ENCODE measurements at regions not wholly inside any gene's neighbourhood (a gene's known extent, or its start where the extent isn't known, plus 50 kb on each side); places are given as distances from the start of the nearest gene placed in this dataset.

GRCh38 chr6:4347877-4348276, 212.5 kb upstream of the ECI2 start:
- Histone ChIP-seq H3K4me3 (ENCODE audit: low read length in 2 of 2) (no peak overlapping the region), H3K4me1 (ENCODE audit: control insufficient read depth, insufficient read depth, low read length) (peaks cover 36% of the 10 kb centered on the region), H3K9ac (ENCODE audit: low read length in 2 of 2) (no peak overlapping the region), H3K9me3 (ENCODE audit: control insufficient read depth in 2 of 2, low read length in 2 of 2) (no peaks in the 10 kb centered on the region), H3K27ac (ENCODE audit: low read length) (peak overlapping the region; percentile 80), H3K36me3 (ENCODE audit: control insufficient read depth in 2 of 2, insufficient read depth in 2 of 2, low read length in 2 of 2) (no peaks in the 10 kb centered on the region), H3K27me3 (ENCODE audit: control insufficient read depth in 1 of 2, insufficient read depth in 2 of 2, low read length in 2 of 2) (no peaks in the 10 kb centered on the region)

- Histone ChIP-seq H3K4me3 (ENCODE audit: low read length in 2 of 2) (no peak overlapping the region), H3K27ac (ENCODE audit: low read length) (no peak overlapping the region), H3K36me3 (ENCODE audit: control insufficient read depth in 2 of 2, insufficient read depth in 2 of 2, low read length in 2 of 2) (no peaks in the 10 kb centered on the region), H3K9ac (ENCODE audit: low read length in 2 of 2) (no peak overlapping the region), H3K9me3 (ENCODE audit: control insufficient read depth in 2 of 2, low read length in 2 of 2) (no peaks in the 10 kb centered on the region), H3K4me1 (ENCODE audit: control insufficient read depth, insufficient read depth, low read length) (peaks cover 28% of the 10 kb centered on the region), H3K27me3 (ENCODE audit: control insufficient read depth in 1 of 2, insufficient read depth in 2 of 2, low read length in 2 of 2) (no peaks in the 10 kb centered on the region)
These were observed 211.4 kb upstream of the ECI2 start for GRCh38 chr6:4346659-4347333.

- H3K4me1 ChIP-seq (ENCODE audit: control insufficient read depth, insufficient read depth, low read length) = peaks cover 16% of the 10 kb centered on the region
- no peaks in the 10 kb centered on the region for H3K27me3 ChIP-seq (ENCODE audit: control insufficient read depth in 1 of 2, insufficient read depth in 2 of 2, low read length in 2 of 2)
- H3K9ac ChIP-seq (ENCODE audit: low read length in 2 of 2) = no peak overlapping the region
- H3K36me3 ChIP-seq (ENCODE audit: control insufficient read depth in 2 of 2, insufficient read depth in 2 of 2, low read length in 2 of 2) = no peaks in the 10 kb centered on the region
- no peak overlapping the region for H3K4me3 ChIP-seq (ENCODE audit: low read length in 2 of 2)
- H3K27ac ChIP-seq (ENCODE audit: low read length) = no peak overlapping the region
- H3K9me3 ChIP-seq (ENCODE audit: control insufficient read depth in 2 of 2, low read length in 2 of 2) = no peaks in the 10 kb centered on the region
These were observed 210.2 kb upstream of the ECI2 start for GRCh38 chr6:4345543-4345942.

GRCh38 chr6:4344317-4344899, 209.0 kb upstream of the ECI2 start:
- Histone ChIP-seq H3K27ac (ENCODE audit: low read length) (no peak overlapping the region), H3K4me1 (ENCODE audit: control insufficient read depth, insufficient read depth, low read length) (peaks cover 12% of the 10 kb centered on the region), H3K27me3 (ENCODE audit: control insufficient read depth in 1 of 2, insufficient read depth in 2 of 2, low read length in 2 of 2) (no peaks in the 10 kb centered on the region), H3K36me3 (ENCODE audit: control insufficient read depth in 2 of 2, insufficient read depth in 2 of 2, low read length in 2 of 2) (no peaks in the 10 kb centered on the region), H3K9ac (ENCODE audit: low read length in 2 of 2) (no peak overlapping the region), H3K4me3 (ENCODE audit: low read length in 2 of 2) (no peak overlapping the region), H3K9me3 (ENCODE audit: control insufficient read depth in 2 of 2, low read length in 2 of 2) (no peaks in the 10 kb centered on the region)

- Histone ChIP-seq H3K27ac (ENCODE audit: low read length) (no peak overlapping the region), H3K4me3 (ENCODE audit: low read length in 2 of 2) (no peak overlapping the region), H3K4me1 (ENCODE audit: control insufficient read depth, insufficient read depth, low read length) (peaks cover under 1% of the 10 kb centered on the region), H3K9me3 (ENCODE audit: control insufficient read depth in 2 of 2, low read length in 2 of 2) (no peaks in the 10 kb centered on the region), H3K27me3 (ENCODE audit: control insufficient read depth in 1 of 2, insufficient read depth in 2 of 2, low read length in 2 of 2) (no peaks in the 10 kb centered on the region), H3K9ac (ENCODE audit: low read length in 2 of 2) (no peak overlapping the region), H3K36me3 (ENCODE audit: control insufficient read depth in 2 of 2, insufficient read depth in 2 of 2, low read length in 2 of 2) (no peaks in the 10 kb centered on the region)
These were observed 207.2 kb upstream of the ECI2 start for GRCh38 chr6:4342407-4343137.

- Histone ChIP-seq H3K4me1 (ENCODE audit: control insufficient read depth, insufficient read depth, low read length) (no peaks in the 10 kb centered on the region), H3K27ac (ENCODE audit: low read length) (no peak overlapping the region), H3K9me3 (ENCODE audit: control insufficient read depth in 2 of 2, low read length in 2 of 2) (no peaks in the 10 kb centered on the region), H3K4me3 (ENCODE audit: low read length in 2 of 2) (no peak overlapping the region), H3K27me3 (ENCODE audit: control insufficient read depth in 1 of 2, insufficient read depth in 2 of 2, low read length in 2 of 2) (no peaks in the 10 kb centered on the region), H3K36me3 (ENCODE audit: control insufficient read depth in 2 of 2, insufficient read depth in 2 of 2, low read length in 2 of 2) (no peaks in the 10 kb centered on the region), H3K9ac (ENCODE audit: low read length in 2 of 2) (no peak overlapping the region)
These were observed 205.9 kb upstream of the ECI2 start for GRCh38 chr6:4341078-4341797.

GRCh38 chr6:4340544-4340943, 205.2 kb upstream of the ECI2 start:
- no peak overlapping the region for H3K4me3 ChIP-seq (ENCODE audit: low read length in 2 of 2)
- no peaks in the 10 kb centered on the region for H3K4me1 ChIP-seq (ENCODE audit: control insufficient read depth, insufficient read depth, low read length)
- H3K27ac ChIP-seq (ENCODE audit: low read length) = no peak overlapping the region
- H3K36me3 ChIP-seq (ENCODE audit: control insufficient read depth in 2 of 2, insufficient read depth in 2 of 2, low read length in 2 of 2) = no peaks in the 10 kb centered on the region
- H3K27me3 ChIP-seq (ENCODE audit: control insufficient read depth in 1 of 2, insufficient read depth in 2 of 2, low read length in 2 of 2) = no peaks in the 10 kb centered on the region
- H3K9me3 ChIP-seq (ENCODE audit: control insufficient read depth in 2 of 2, low read length in 2 of 2) = no peaks in the 10 kb centered on the region
- no peak overlapping the region for H3K9ac ChIP-seq (ENCODE audit: low read length in 2 of 2)

GRCh38 chr6:4338884-4339283, 203.5 kb upstream of the ECI2 start:
- no peaks in the 10 kb centered on the region for H3K36me3 ChIP-seq (ENCODE audit: control insufficient read depth in 2 of 2, insufficient read depth in 2 of 2, low read length in 2 of 2)
- H3K4me1 ChIP-seq (ENCODE audit: control insufficient read depth, insufficient read depth, low read length) = no peaks in the 10 kb centered on the region
- H3K9me3 ChIP-seq (ENCODE audit: control insufficient read depth in 2 of 2, low read length in 2 of 2) = no peaks in the 10 kb centered on the region
- no peak overlapping the region for H3K4me3 ChIP-seq (ENCODE audit: low read length in 2 of 2)
- H3K27ac ChIP-seq (ENCODE audit: low read length) = no peak overlapping the region
- no peak overlapping the region for H3K9ac ChIP-seq (ENCODE audit: low read length in 2 of 2)
- H3K27me3 ChIP-seq (ENCODE audit: control insufficient read depth in 1 of 2, insufficient read depth in 2 of 2, low read length in 2 of 2) = no peaks in the 10 kb centered on the region

GRCh38 chr6:4336778-4337442, 201.5 kb upstream of the ECI2 start:
- H3K9me3 ChIP-seq (ENCODE audit: control insufficient read depth in 2 of 2, low read length in 2 of 2) = no peaks in the 10 kb centered on the region
- no peaks in the 10 kb centered on the region for H3K27me3 ChIP-seq (ENCODE audit: control insufficient read depth in 1 of 2, insufficient read depth in 2 of 2, low read length in 2 of 2)
- H3K27ac ChIP-seq (ENCODE audit: low read length) = no peak overlapping the region
- H3K9ac ChIP-seq (ENCODE audit: low read length in 2 of 2) = no peak overlapping the region
- no peaks in the 10 kb centered on the region for H3K36me3 ChIP-seq (ENCODE audit: control insufficient read depth in 2 of 2, insufficient read depth in 2 of 2, low read length in 2 of 2)
- no peaks in the 10 kb centered on the region for H3K4me1 ChIP-seq (ENCODE audit: control insufficient read depth, insufficient read depth, low read length)
- no peak overlapping the region for H3K4me3 ChIP-seq (ENCODE audit: low read length in 2 of 2)

- no peak overlapping the region for H3K27ac ChIP-seq (ENCODE audit: low read length)
- H3K9me3 ChIP-seq (ENCODE audit: control insufficient read depth in 2 of 2, low read length in 2 of 2) = no peaks in the 10 kb centered on the region
- H3K27me3 ChIP-seq (ENCODE audit: control insufficient read depth in 1 of 2, insufficient read depth in 2 of 2, low read length in 2 of 2) = no peaks in the 10 kb centered on the region
- H3K9ac ChIP-seq (ENCODE audit: low read length in 2 of 2) = no peak overlapping the region
- H3K4me3 ChIP-seq (ENCODE audit: low read length in 2 of 2) = no peak overlapping the region
- no peaks in the 10 kb centered on the region for H3K4me1 ChIP-seq (ENCODE audit: control insufficient read depth, insufficient read depth, low read length)
- no peaks in the 10 kb centered on the region for H3K36me3 ChIP-seq (ENCODE audit: control insufficient read depth in 2 of 2, insufficient read depth in 2 of 2, low read length in 2 of 2)
These were observed 200.7 kb upstream of the ECI2 start for GRCh38 chr6:4336084-4336483.
